ENCODE measurements at regions not wholly inside any gene's neighbourhood (a gene's known extent, or its start where the extent isn't known, plus 50 kb on each side); places are given as distances from the start of the nearest gene placed in this dataset.

GRCh38 chr9:103431809-103432208, 436.7 kb downstream of the CYLC2 start:
- ChIA-PET POLR2A (no interaction called here), CTCF (ENCODE audit: low intra/inter-chr PET ratio) (no interaction called here)
- in situ Hi-C loops (cut with MboI) (no loop called here), intact Hi-C loops (cut with micrococcal nuclease) (no loop called here)
- Histone ChIP-seq H3K9me1 (ENCODE audit: control insufficient read depth, insufficient read depth, low read length) (no peaks in the 10 kb centered on the region), H3K27me3 (ENCODE audit: control insufficient read depth in 2 of 2, insufficient read depth in 2 of 2, low read length in 2 of 2) (no peaks in the 10 kb centered on the region), H3K9me3 (replicated peaks; ENCODE audit: control insufficient read depth, insufficient read depth, low read depth, low read length) (no peaks in the 10 kb centered on the region), H2AFZ (ENCODE audit: low read depth, low read length) (no peak overlapping the region), H3K27ac (ENCODE audit: extremely low read depth, low read depth, low read length) (no peak overlapping the region), H3K36me3 (ENCODE audit: control insufficient read depth, insufficient read depth, low read length) (no peaks in the 10 kb centered on the region), H4K20me1 (replicated peaks; ENCODE audit: control insufficient read depth, insufficient read depth, low read length) (no peaks in the 10 kb centered on the region), H3K9ac (ENCODE audit: insufficient read depth in 1 of 2, low read depth in 2 of 2, low read length in 2 of 2) (no peak overlapping the region), H3K79me2 (ENCODE audit: control insufficient read depth, insufficient read depth, low read length) (no peaks in the 10 kb centered on the region), H3K4me3 (no peak overlapping the region), H3K4me2 (ENCODE audit: insufficient read depth, low read length) (no peak overlapping the region), H3K4me1 (replicated peaks in 1 of 2; ENCODE audit: control insufficient read depth in 2 of 2, insufficient read depth in 2 of 2, low read length in 2 of 2) (no peaks in the 10 kb centered on the region)
- no peak for FAIRE-seq
- no TSS peak for BruUV-seq (replicated peaks)
- ATAC-seq, result no peak
- DNase-seq (ENCODE audit: extremely low read depth in 1 of 4, low spot score in 3 of 4), result no peak
- TF ChIP-seq ZNF699 (CRISPR knock-in tag; IDR thresholded peaks at IDR 0.05; ENCODE audit: insufficient replicate concordance) (no peak), ZNF586 (CRISPR knock-in tag; conservative IDR thresholded peaks at IDR 0.05) (no peak), EGR1 (conservative IDR thresholded peaks at IDR 0.05) (no peak), TBL1XR1 (IDR thresholded peaks at IDR 0.05; ENCODE audit: low read length in 2 of 2) (no peak), NR2C2 (CRISPR knock-in tag; IDR thresholded peaks at IDR 0.05) (no peak), NR2C2 (tag; IDR thresholded peaks at IDR 0.05) (no peak), DLX4 (CRISPR knock-in tag; IDR thresholded peaks at IDR 0.05) (no peak), ZNF445 (CRISPR knock-in tag; IDR thresholded peaks at IDR 0.05; ENCODE audit: low read depth) (no peak), SMARCC2 (IDR thresholded peaks at IDR 0.05; ENCODE audit: low read depth) (no peak), STAT5B (CRISPR knock-in tag; IDR thresholded peaks at IDR 0.05) (no peak), CTBP1 (IDR thresholded peaks at IDR 0.05; ENCODE audit: borderline replicate concordance) (no peak), NUFIP1 (IDR thresholded peaks at IDR 0.05; ENCODE audit: partially characterized antibody) (no peak), CREBBP (IDR thresholded peaks at IDR 0.05; ENCODE audit: low read depth, low read length) (no peak)
- TF ChIP-seq, protein P1, sequence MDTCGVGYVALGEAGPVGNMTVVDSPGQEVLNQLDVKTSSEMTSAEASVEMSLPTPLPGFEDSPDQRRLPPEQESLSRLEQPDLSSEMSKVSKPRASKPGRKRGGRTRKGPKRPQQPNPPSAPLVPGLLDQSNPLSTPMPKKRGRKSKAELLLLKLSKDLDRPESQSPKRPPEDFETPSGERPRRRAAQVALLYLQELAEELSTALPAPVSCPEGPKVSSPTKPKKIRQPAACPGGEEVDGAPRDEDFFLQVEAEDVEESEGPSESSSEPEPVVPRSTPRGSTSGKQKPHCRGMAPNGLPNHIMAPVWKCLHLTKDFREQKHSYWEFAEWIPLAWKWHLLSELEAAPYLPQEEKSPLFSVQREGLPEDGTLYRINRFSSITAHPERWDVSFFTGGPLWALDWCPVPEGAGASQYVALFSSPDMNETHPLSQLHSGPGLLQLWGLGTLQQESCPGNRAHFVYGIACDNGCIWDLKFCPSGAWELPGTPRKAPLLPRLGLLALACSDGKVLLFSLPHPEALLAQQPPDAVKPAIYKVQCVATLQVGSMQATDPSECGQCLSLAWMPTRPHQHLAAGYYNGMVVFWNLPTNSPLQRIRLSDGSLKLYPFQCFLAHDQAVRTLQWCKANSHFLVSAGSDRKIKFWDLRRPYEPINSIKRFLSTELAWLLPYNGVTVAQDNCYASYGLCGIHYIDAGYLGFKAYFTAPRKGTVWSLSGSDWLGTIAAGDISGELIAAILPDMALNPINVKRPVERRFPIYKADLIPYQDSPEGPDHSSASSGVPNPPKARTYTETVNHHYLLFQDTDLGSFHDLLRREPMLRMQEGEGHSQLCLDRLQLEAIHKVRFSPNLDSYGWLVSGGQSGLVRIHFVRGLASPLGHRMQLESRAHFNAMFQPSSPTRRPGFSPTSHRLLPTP (IDR thresholded peaks at IDR 0.05; ENCODE audit: borderline replicate concordance, extremely low read depth, insufficient read length), result no peak
- TF ChIP-seq, protein P2, sequence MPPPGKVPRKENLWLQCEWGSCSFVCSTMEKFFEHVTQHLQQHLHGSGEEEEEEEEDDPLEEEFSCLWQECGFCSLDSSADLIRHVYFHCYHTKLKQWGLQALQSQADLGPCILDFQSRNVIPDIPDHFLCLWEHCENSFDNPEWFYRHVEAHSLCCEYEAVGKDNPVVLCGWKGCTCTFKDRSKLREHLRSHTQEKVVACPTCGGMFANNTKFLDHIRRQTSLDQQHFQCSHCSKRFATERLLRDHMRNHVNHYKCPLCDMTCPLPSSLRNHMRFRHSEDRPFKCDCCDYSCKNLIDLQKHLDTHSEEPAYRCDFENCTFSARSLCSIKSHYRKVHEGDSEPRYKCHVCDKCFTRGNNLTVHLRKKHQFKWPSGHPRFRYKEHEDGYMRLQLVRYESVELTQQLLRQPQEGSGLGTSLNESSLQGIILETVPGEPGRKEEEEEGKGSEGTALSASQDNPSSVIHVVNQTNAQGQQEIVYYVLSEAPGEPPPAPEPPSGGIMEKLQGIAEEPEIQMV (tag; conservative IDR thresholded peaks at IDR 0.05; ENCODE audit: low read depth), result no peak
- TF ChIP-seq, protein P3, sequence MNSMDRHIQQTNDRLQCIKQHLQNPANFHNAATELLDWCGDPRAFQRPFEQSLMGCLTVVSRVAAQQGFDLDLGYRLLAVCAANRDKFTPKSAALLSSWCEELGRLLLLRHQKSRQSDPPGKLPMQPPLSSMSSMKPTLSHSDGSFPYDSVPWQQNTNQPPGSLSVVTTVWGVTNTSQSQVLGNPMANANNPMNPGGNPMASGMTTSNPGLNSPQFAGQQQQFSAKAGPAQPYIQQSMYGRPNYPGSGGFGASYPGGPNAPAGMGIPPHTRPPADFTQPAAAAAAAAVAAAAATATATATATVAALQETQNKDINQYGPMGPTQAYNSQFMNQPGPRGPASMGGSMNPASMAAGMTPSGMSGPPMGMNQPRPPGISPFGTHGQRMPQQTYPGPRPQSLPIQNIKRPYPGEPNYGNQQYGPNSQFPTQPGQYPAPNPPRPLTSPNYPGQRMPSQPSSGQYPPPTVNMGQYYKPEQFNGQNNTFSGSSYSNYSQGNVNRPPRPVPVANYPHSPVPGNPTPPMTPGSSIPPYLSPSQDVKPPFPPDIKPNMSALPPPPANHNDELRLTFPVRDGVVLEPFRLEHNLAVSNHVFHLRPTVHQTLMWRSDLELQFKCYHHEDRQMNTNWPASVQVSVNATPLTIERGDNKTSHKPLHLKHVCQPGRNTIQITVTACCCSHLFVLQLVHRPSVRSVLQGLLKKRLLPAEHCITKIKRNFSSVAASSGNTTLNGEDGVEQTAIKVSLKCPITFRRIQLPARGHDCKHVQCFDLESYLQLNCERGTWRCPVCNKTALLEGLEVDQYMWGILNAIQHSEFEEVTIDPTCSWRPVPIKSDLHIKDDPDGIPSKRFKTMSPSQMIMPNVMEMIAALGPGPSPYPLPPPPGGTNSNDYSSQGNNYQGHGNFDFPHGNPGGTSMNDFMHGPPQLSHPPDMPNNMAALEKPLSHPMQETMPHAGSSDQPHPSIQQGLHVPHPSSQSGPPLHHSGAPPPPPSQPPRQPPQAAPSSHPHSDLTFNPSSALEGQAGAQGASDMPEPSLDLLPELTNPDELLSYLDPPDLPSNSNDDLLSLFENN (IDR thresholded peaks at IDR 0.05; ENCODE audit: low read depth in 2 of 2, low read length in 2 of 2), result no peak
